ENCODE measurements at regions not wholly inside any gene's neighbourhood (a gene's known extent, or its start where the extent isn't known, plus 50 kb on each side); places are given as distances from the start of the nearest gene placed in this dataset.

DNA sequence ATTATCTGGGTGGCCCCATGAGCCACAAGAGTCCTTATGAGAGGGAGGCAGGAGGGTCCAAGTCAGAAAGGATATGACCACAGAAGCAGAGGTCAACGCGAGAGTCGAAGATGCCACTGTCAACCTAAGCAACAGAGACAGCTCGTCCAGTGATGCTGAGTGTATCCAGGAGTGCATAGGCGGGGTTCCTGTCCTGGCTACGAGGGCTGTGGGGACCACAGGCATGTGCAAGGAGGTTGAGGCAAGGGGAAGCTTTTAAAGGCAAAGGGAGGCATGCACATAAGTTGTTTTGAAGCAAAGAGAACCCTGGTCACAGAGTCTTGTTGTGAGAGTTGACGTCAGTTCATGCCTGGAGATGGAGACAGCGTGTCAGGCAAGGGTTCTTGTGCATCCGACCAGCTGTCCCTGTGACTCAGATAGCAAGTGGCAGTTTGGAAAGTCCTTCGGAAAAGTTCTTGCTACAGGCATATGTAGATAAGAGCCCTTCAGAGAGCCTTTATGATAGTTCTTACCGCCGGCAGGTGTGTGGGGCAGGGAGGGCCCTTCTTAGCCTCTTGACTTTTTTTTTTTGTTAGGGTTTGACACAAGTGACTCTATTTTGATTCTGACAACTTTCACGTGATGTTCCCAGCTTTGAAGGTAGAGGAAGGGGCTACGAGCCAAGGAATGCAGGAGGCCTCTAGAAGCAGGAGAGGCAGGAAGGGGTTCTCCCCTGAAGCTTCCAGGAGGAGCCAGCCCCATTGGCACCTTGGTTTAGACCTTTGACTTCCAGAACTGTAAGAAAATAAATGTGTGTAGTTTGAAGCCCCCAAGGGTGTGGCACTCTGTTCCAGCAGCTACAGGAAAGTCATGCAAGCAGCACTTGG, 66.0 kb upstream of the FCN1 start:
- no peaks in the 10 kb centered on the region; the same call in 1 of the 2 replicates for H3K27me3 ChIP-seq (ENCODE audit: low read length)
- H3K27ac ChIP-seq (ENCODE audit: low read depth, low read length) = no peak overlapping the region
- H3K9me3 ChIP-seq (ENCODE audit: insufficient read depth, low read length) = peaks cover 7% of the 10 kb centered on the region; the same call in 1 of the 2 replicates
- no peak overlapping the region for H3K4me2 ChIP-seq (ENCODE audit: low read depth, low read length, poor library complexity, severe bottlenecking)
- no peak overlapping the region for H3K4me3 ChIP-seq (ENCODE audit: insufficient read depth, low read length, poor library complexity, severe bottlenecking)
- H3K9ac ChIP-seq (ENCODE audit: low read length) = no peak overlapping the region
- no peaks in the 10 kb centered on the region for H4K20me1 ChIP-seq (ENCODE audit: low read depth, low read length)
- H3K36me3 ChIP-seq (ENCODE audit: low read length) = no peaks in the 10 kb centered on the region
- no peak overlapping the region for H2AFZ ChIP-seq (ENCODE audit: low read depth, low read length, severe bottlenecking)
- H3K9me2 ChIP-seq (replicated peaks; ENCODE audit: insufficient read depth, low read length) = no peaks in the 10 kb centered on the region
- no peaks in the 10 kb centered on the region for H3K79me2 ChIP-seq (ENCODE audit: insufficient read depth, low read length)
- H3F3A ChIP-seq (ENCODE audit: insufficient read depth) = no peaks in the 10 kb centered on the region
- no peak for TF ChIP-seq EZH2phosphoT487 (conservative IDR thresholded peaks at IDR 0.05; ENCODE audit: low read length)
- TF ChIP-seq, protein P1, sequence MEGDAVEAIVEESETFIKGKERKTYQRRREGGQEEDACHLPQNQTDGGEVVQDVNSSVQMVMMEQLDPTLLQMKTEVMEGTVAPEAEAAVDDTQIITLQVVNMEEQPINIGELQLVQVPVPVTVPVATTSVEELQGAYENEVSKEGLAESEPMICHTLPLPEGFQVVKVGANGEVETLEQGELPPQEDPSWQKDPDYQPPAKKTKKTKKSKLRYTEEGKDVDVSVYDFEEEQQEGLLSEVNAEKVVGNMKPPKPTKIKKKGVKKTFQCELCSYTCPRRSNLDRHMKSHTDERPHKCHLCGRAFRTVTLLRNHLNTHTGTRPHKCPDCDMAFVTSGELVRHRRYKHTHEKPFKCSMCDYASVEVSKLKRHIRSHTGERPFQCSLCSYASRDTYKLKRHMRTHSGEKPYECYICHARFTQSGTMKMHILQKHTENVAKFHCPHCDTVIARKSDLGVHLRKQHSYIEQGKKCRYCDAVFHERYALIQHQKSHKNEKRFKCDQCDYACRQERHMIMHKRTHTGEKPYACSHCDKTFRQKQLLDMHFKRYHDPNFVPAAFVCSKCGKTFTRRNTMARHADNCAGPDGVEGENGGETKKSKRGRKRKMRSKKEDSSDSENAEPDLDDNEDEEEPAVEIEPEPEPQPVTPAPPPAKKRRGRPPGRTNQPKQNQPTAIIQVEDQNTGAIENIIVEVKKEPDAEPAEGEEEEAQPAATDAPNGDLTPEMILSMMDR (IDR thresholded peaks at IDR 0.05; ENCODE audit: insufficient read depth, low read length, poor library complexity, severe bottlenecking) = no peak

DNA sequence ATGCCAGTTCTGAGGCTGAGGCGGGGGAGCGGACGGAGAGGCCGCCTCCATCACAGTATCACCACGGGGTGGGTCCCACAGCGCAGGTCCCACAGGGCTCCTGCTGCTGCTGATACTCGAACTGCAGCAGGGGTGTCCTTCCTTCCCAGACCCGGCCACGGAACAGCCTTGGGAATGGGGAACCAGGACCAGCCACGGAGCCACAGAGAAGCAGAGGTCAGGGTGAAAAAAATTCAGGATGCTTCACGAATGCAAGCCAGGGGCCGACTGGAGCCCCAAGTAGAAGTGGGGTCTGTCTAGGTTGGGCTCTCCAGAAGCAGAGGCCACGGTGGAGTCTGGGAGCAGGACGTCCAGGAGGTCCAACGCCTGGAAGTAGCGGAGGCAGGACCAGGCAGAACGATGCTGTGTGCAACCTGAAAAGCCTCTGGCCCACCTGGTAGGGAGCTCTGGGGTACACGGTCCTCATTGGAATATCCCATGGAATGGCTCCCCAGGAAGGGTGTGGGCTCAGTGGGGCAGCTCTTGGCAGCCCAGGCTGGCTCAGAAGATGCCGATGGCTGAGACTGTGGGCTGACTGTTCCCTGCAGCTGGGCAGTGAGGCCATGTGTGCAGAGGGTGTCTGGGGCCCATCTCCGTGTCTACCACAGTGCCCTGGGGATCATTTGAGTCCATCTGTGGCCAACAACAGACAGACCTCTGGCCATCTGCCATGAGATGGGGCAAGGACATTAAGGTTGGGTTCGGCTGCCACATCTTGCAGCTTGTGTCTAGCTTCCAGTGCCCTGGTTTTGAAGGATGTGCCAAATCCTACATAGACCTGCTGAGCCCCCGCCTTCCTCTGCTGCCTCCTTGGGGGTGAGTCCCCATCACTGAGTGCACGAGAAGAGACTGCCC, 66.9 kb upstream of the FCN1 start:
- no peak overlapping the region for H3K27ac ChIP-seq (ENCODE audit: low read depth, low read length)
- H3K9me3 ChIP-seq (ENCODE audit: insufficient read depth, low read length) = peaks cover 7% of the 10 kb centered on the region; the same call in 1 of the 2 replicates
- H3K4me2 ChIP-seq (ENCODE audit: low read depth, low read length, poor library complexity, severe bottlenecking) = no peak overlapping the region
- H3K9ac ChIP-seq (ENCODE audit: low read length) = no peak overlapping the region
- no peaks in the 10 kb centered on the region for H3F3A ChIP-seq (ENCODE audit: insufficient read depth)
- H2AFZ ChIP-seq (ENCODE audit: low read depth, low read length, severe bottlenecking) = no peak overlapping the region
- no peaks in the 10 kb centered on the region for H3K9me2 ChIP-seq (replicated peaks; ENCODE audit: insufficient read depth, low read length)
- H3K4me3 ChIP-seq (ENCODE audit: insufficient read depth, low read length, poor library complexity, severe bottlenecking) = no peak overlapping the region
- no peaks in the 10 kb centered on the region; the same call in 1 of the 2 replicates for H3K27me3 ChIP-seq (ENCODE audit: low read length)
- TF ChIP-seq, protein P1 (IDR thresholded peaks at IDR 0.05; ENCODE audit: insufficient read depth, low read length, poor library complexity, severe bottlenecking) = no peak
- no peak for TF ChIP-seq EZH2phosphoT487 (conservative IDR thresholded peaks at IDR 0.05; ENCODE audit: low read length)
- no peaks in the 10 kb centered on the region for H4K20me1 ChIP-seq (ENCODE audit: low read depth, low read length)
- H3K36me3 ChIP-seq (ENCODE audit: low read length) = no peaks in the 10 kb centered on the region
- no peaks in the 10 kb centered on the region for H3K79me2 ChIP-seq (ENCODE audit: insufficient read depth, low read length)

DNA sequence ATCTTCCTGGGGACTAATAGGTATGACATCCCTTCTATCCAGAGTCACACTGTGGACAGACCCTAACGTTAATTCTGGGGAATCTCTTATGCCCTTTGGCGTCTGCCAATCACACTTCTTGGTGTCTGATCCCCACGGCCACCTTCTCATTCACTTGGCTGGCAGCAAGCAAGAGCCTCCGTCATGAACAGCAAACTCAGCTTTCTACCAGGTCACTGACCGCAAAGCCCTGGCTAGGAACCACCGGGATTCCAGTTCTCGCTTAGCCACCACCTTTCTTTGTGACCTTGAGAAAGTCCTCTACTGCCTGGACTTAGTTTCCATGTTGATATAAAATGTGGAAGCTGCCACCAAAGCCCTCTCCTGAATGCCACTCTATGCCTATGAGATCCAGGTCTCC, 67.7 kb upstream of the FCN1 start:
- no peaks in the 10 kb centered on the region for H3K79me2 ChIP-seq (ENCODE audit: insufficient read depth, low read length)
- no peaks in the 10 kb centered on the region for H4K20me1 ChIP-seq (ENCODE audit: low read depth, low read length)
- no peak overlapping the region for H3K27ac ChIP-seq (ENCODE audit: low read depth, low read length)
- H3K9me3 ChIP-seq (ENCODE audit: insufficient read depth, low read length) = peaks cover 7% of the 10 kb centered on the region; the same call in 1 of the 2 replicates
- H2AFZ ChIP-seq (ENCODE audit: low read depth, low read length, severe bottlenecking) = no peak overlapping the region
- no peak overlapping the region for H3K4me2 ChIP-seq (ENCODE audit: low read depth, low read length, poor library complexity, severe bottlenecking)
- H3K27me3 ChIP-seq (ENCODE audit: low read length) = no peaks in the 10 kb centered on the region; the same call in 1 of the 2 replicates
- no peaks in the 10 kb centered on the region for H3F3A ChIP-seq (ENCODE audit: insufficient read depth)
- TF ChIP-seq, protein P1 (IDR thresholded peaks at IDR 0.05; ENCODE audit: insufficient read depth, low read length, poor library complexity, severe bottlenecking) = no peak
- no peaks in the 10 kb centered on the region for H3K36me3 ChIP-seq (ENCODE audit: low read length)
- H3K9ac ChIP-seq (ENCODE audit: low read length) = no peak overlapping the region
- no peaks in the 10 kb centered on the region for H3K9me2 ChIP-seq (replicated peaks; ENCODE audit: insufficient read depth, low read length)
- no peak overlapping the region for H3K4me3 ChIP-seq (ENCODE audit: insufficient read depth, low read length, poor library complexity, severe bottlenecking)

All from SU-DHL-6 (cell line).